Heart left ventricle (tissue), 16 donors: ENCODE measurements at regions not wholly inside any gene's neighbourhood (a gene's known extent, or its start where the extent isn't known, plus 50 kb on each side); places are given as distances from the start of the nearest gene placed in this dataset.

Source experiments
- ATAC-seq, 4 donors: fragments of 200-7000 bp; cut with Tn5 transposase; one replicate each; pipeline ENCODE4 v1.9.1; 2020 to 2022; ENCODE audit warnings: moderate library complexity in 4 of 4, mild to moderate bottlenecking in 3 of 4, moderate number of reproducible peaks in 1 of 4
- DNase-seq, 5 donors: peaks; one replicate each; pipeline ENCODE4 v3.0.0-alpha.2; 2020
- H3K27ac ChIP-seq, 12 donors: fragments of 200-600 bp; sonication (generic) in 4 of 12; one replicate each; pipeline versions ENCODE4 v1.5.0 to v1.8.0; 2016 to 2022; ENCODE audit warnings: mild to moderate bottlenecking in 2 of 12
- H3K27me3 ChIP-seq, 9 donors: fragments of 200-600 bp; sonication (generic) in 2 of 9; one replicate each; pipeline versions ENCODE4 v1.5.1 to v1.8.0; 2016 to 2022; ENCODE audit warnings: mild to moderate bottlenecking in 3 of 9
- H3K36me3 ChIP-seq, 9 donors: fragments of 200-600 bp; sonication (generic) in 2 of 9; one replicate each; pipeline versions ENCODE4 v1.5.0 to v1.8.0; 2018 to 2022; ENCODE audit warnings: mild to moderate bottlenecking in 2 of 9
- H3K4me1 ChIP-seq, 12 donors: fragments of 200-600 bp; sonication (generic) in 4 of 12; one replicate each; pipeline versions ENCODE4 v1.5.0 to v1.8.0; 2016 to 2022; ENCODE audit warnings: mild to moderate bottlenecking in 3 of 12
- H3K4me3 ChIP-seq, 12 donors: fragments of 200-600 bp; sonication (generic) in 4 of 12; one replicate each; pipeline versions ENCODE4 v1.5.0 to v1.8.0; 2017 to 2022; ENCODE audit warnings: mild to moderate bottlenecking in 9 of 12, moderate library complexity in 4 of 12
- H3K9me3 ChIP-seq, 12 donors: fragments of 200-600 bp; sonication (generic) in 4 of 12; one replicate each; pipeline versions ENCODE4 v1.5.0 to v1.8.0; 2016 to 2022; ENCODE audit warnings: mild to moderate bottlenecking in 1 of 12
- CTCF ChIP-seq, 12 donors: fragments of 200-600 bp; sonication (generic) in 4 of 12; IDR thresholded peaks; one replicate each; pipeline versions ENCODE4 v1.5.0 to v1.8.0; 2018 to 2022; ENCODE audit warnings: antibody characterized with exemption in 12 of 12, mild to moderate bottlenecking in 5 of 12
- POLR2A ChIP-seq, 2 donors: fragments of 450-650 bp; IDR thresholded peaks; one replicate each; pipeline ENCODE4 v1.6.1; 2017; ENCODE audit warnings: antibody characterized with exemption in 2 of 2, mild to moderate bottlenecking in 2 of 2, moderate library complexity in 2 of 2
- WGBS, 4 donors: extraction: QIAGEN DNeasy Blood & Tissue Kit in 2 of 4; methylation state at CpG; one replicate each; pipeline versions ENCODE4 v1.1.5 to v1.1.7; 2013 to 2018; 5-methylcytosine and 5-hydroxymethylcytosine counted together
- intact Hi-C, 10 donors: fragments of 100-400 bp; cut with DNase I; formaldehyde crosslinking; loops; one replicate each; pipeline versions ENCODE4 v1.11.1 to v1.14.2; 2022
- donor health status: ischemic (EF 13 %, LVEDD 7.1; RV severe dilation, severe dysfunction).
- donor health status: healthy with polysubstance abuse.
- donor health status: DM: no; HTN: yes; CAD: no.
- donor health status: DM: no; HTN: no; CAD: no.
- donor health status: ischemic (EF 25% LVEDD 6.9; RV normal size, moderate dysfunction).
- donor health status: ischemic (EF 25% LVEDD 5.7; RV mildly dilated, moderate dysfunction).
- donor health status: healthy.
- donor health status: DM: yes; HTN: yes; CAD: no.
- donor health status: ischemic (EF 35%, LVEDD 5.7; RV mildly dilated, moderate dysfunction).
- donor health status: nonischemic (EF 11% LVEDD 7.7; RV severe dilation, severe dysfunction).
- donor health status: DM: yes; HTN: yes; CAD: no.
- donor health status: PGD.
- donor health status: ischemic (EF 29% LVEDD 5.4; RV normal size, mild dysfunction).
- donor health status: nonischemic (EF 23%, LVEDD 6.1; RV moderate dilation, normal function).

- Histone ChIP-seq H3K4me3 (peak overlapping the region in 1 of 12 donors; percentile 20), H3K27ac (peak overlapping the region in 9 of 12 donors; percentile 0 to 60 (median 31)), H3K27me3 (no peaks in the 10 kb centered on the region), H3K9me3 (no peaks in the 10 kb centered on the region), H3K36me3 (no peaks in the 10 kb centered on the region), H3K4me1 (peaks cover 0 to 53% (median 18%) of the 10 kb centered on the region in 12 donors)
- peak; percentile 27 to 44 (median 36) for ATAC-seq
- intact Hi-C loops, result loop anchor here in 2 of 10 donors (5.0 to 10.0 kb wide), 4 partner anchors 177 to 193 kb away; partner anchors contain the start of genes KLLN (in 2 of the 2) and PTEN (in 2 of the 2)
- no peak for DNase-seq
- 30 to 39% (median 32%) methylated on average over 11 of the region's 11 CpGs for WGBS, 4 donors
- TF ChIP-seq POLR2A (IDR thresholded peaks at IDR 0.05), result no peak
- no peak for TF ChIP-seq CTCF (IDR thresholded peaks at IDR 0.05)
Observed at GRCh38 chr10:88041243-88042159, 178.1 kb downstream of the PTEN start.

- Histone ChIP-seq H3K27ac (peak overlapping the region in 11 of 12 donors; percentile 0 to 69 (median 43)), H3K4me3 (peak overlapping the region in 1 of 12 donors; percentile 20), H3K36me3 (no peaks in the 10 kb centered on the region), H3K27me3 (no peaks in the 10 kb centered on the region), H3K9me3 (no peaks in the 10 kb centered on the region), H3K4me1 (peaks cover 0 to 62% (median 18%) of the 10 kb centered on the region in 12 donors)
- TF ChIP-seq CTCF (IDR thresholded peaks at IDR 0.05) (no peak), POLR2A (IDR thresholded peaks at IDR 0.05) (no peak)
- peak in 2 of 4 donors; percentile 36 to 79 for ATAC-seq
- WGBS, 4 donors, result 66 to 85% (median 75%) methylated on average over 19 of the region's 19 CpGs
- intact Hi-C loops, result loop anchor here in 2 of 10 donors (5.0 to 10.0 kb wide), 4 partner anchors 178 to 192 kb away; partner anchors contain the start of genes KLLN (in 2 of the 2) and PTEN (in 2 of the 2)
- no peak for DNase-seq
Observed at GRCh38 chr10:88042160-88043100, 179.0 kb downstream of the PTEN start.

GRCh38 chr10:88045096-88045495 is 181.7 kb downstream of the PTEN start:
- H3K36me3 ChIP-seq, result no peaks in the 10 kb centered on the region
- no peak overlapping the region for H3K4me3 ChIP-seq
- intact Hi-C loops, result loop anchor here in 2 of 10 donors (10.0 kb wide), 3 partner anchors 180 to 190 kb away; partner anchors contain the start of genes KLLN (in 1 of the 2) and PTEN (in 1 of the 2)
- TF ChIP-seq POLR2A (IDR thresholded peaks at IDR 0.05), result no peak
- no peak for TF ChIP-seq CTCF (IDR thresholded peaks at IDR 0.05)
- H3K4me1 ChIP-seq, result peaks cover 0 to 63% (median 18%) of the 10 kb centered on the region in 12 donors
- no peaks in the 10 kb centered on the region for H3K9me3 ChIP-seq
- DNase-seq (no peak), ATAC-seq (peak in 2 of 4 donors; percentile 4 to 28)
- 66 to 79% (median 74%) methylated on average over 5 of the region's 5 CpGs for WGBS, 4 donors
- peak overlapping the region; percentile 5 to 74 (median 36) for H3K27ac ChIP-seq
- H3K27me3 ChIP-seq, result no peaks in the 10 kb centered on the region
